NCI-H526 treated with DMSO at 0.1 percent for 48 hours (cell line): ENCODE measurements at regions not wholly inside any gene's neighbourhood (a gene's known extent, or its start where the extent isn't known, plus 50 kb on each side); places are given as distances from the start of the nearest gene placed in this dataset.

Experiments
- DNase-seq: peaks from one replicate; lab custom pipeline; 2025; lab: John Stamatoyannopoulos, UW

DNA sequence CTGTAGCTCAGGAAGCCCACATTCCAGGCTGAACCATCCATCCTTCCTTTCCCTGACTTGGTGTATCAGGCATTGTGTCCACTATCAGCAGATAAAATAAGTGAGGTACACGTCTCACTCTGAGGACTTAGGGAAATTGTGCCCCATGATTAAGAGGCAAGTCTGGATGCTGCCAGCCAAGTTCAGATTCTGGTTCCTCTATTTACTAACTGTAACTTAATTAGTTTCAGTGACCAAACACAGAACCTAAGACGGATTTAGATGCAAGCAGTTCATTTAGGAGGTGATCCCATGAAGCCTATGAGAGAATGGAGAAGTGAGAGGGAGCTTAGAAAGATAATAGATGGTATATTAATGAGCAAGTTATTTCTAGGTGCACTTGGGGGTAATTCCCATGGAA is 56.6 kb upstream of the PACRGL start:
- DNase-seq = no peak

DNA sequence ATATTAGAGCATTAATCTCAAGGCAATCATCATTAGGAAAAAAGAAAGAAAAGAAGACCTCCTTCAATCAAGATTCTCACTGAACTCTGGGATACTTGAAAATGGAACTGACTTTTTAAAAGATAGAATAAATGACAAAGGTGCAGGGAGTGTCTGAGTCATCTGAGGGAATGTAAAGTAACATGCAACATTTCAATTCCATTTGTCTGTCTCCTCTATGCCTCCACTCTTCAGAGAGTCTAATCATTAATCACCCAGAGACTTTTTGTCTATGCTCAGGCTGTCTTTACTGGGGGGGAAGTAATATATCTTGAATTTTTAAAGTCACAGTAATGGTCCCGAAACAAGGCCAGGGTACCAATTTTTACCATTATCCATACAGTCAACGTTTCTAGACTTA is 55.0 kb upstream of the PACRGL start:
- DNase-seq = no peak

DNA sequence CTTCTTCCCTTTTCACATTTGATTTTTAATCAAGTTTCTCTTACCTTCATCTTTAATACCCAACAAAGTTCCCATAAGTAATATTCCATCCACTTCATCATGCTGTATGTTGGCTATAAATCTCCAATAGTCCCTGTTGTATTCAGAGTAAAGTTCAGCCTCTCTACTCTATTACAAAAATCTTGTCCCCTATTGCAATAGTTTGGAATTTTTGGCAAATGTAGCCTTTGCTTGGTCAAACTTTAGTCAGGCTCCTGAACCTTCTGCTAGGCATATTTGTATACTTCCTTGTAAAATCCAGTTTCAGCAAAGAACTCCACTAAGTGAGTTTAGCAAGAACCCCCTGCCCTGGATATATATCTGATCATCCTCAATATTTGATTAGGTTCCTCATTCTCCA is 54.0 kb upstream of the PACRGL start:
- no peak for DNase-seq
